ENCODE measurements at regions not wholly inside any gene's neighbourhood (a gene's known extent, or its start where the extent isn't known, plus 50 kb on each side); places are given as distances from the start of the nearest gene placed in this dataset.

GRCh38 chr16:49972280-49972679 is 52.7 kb upstream of the CNEP1R1 start:
- in situ Hi-C loops (cut with HindIII; ENCODE audit: low pct_unique_long_range_greater_than_20kb, low sequenced_read_pairs): no loop called here
- intact Hi-C loops (cut with micrococcal nuclease; ENCODE audit: unreplicated experiment): no loop called here
- H3K4me3 ChIP-seq (ENCODE audit: low read depth in 2 of 2, low read length in 2 of 2): no peak overlapping the region
- DNase-seq (ENCODE audit: low read depth, low spot score) (no peak), ATAC-seq (no peak)
- H3K36me3 ChIP-seq (ENCODE audit: control insufficient read depth, insufficient read depth, low read length): no peaks in the 10 kb centered on the region
- no peaks in the 10 kb centered on the region for H3K9me3 ChIP-seq (ENCODE audit: control insufficient read depth, insufficient read depth, low read depth, low read length)
- no peaks in the 10 kb centered on the region for H3K4me1 ChIP-seq (ENCODE audit: control insufficient read depth, insufficient read depth, low read length)
- no peaks in the 10 kb centered on the region for H3K27me3 ChIP-seq (ENCODE audit: control insufficient read depth, insufficient read depth, low read length)
- no peak overlapping the region for H3K27ac ChIP-seq (ENCODE audit: low read length)
- BruUV-seq (replicated peaks): no TSS peak
- TF ChIP-seq TCF7L2 (IDR thresholded peaks at IDR 0.05; ENCODE audit: low read depth, low read length) (no peak), CTCF (IDR thresholded peaks at IDR 0.05) (no peak), REST (IDR thresholded peaks at IDR 0.05; ENCODE audit: insufficient read depth in 1 of 2, low read depth in 2 of 2, low read length in 1 of 2) (no peak), SIN3A (IDR thresholded peaks at IDR 0.05; ENCODE audit: borderline replicate concordance, insufficient read depth, low read depth, low read length) (no peak)
- POLR2A ChIA-PET: no interaction called here
- CTCF ChIA-PET: no interaction called here

GRCh38 chr16:49972961-49973360 is 52.1 kb upstream of the CNEP1R1 start:
- H3K36me3 ChIP-seq (ENCODE audit: control insufficient read depth, insufficient read depth, low read length): no peaks in the 10 kb centered on the region
- CTCF ChIA-PET: no interaction called here
- DNase-seq (ENCODE audit: low read depth, low spot score) (no peak), ATAC-seq (no peak)
- intact Hi-C loops (cut with micrococcal nuclease; ENCODE audit: unreplicated experiment): no loop called here
- no peaks in the 10 kb centered on the region for H3K9me3 ChIP-seq (ENCODE audit: control insufficient read depth, insufficient read depth, low read depth, low read length)
- no peaks in the 10 kb centered on the region for H3K27me3 ChIP-seq (ENCODE audit: control insufficient read depth, insufficient read depth, low read length)
- in situ Hi-C loops (cut with HindIII; ENCODE audit: low pct_unique_long_range_greater_than_20kb, low sequenced_read_pairs): no loop called here
- no peak overlapping the region for H3K4me3 ChIP-seq (ENCODE audit: low read depth in 2 of 2, low read length in 2 of 2)
- TF ChIP-seq POLR2AphosphoS5 (IDR thresholded peaks at IDR 0.05; ENCODE audit: low read depth, low read length) (no peak), SIN3A (IDR thresholded peaks at IDR 0.05; ENCODE audit: borderline replicate concordance, insufficient read depth, low read depth, low read length) (no peak), TCF7L2 (IDR thresholded peaks at IDR 0.05; ENCODE audit: low read depth, low read length) (no peak), REST (IDR thresholded peaks at IDR 0.05; ENCODE audit: insufficient read depth in 1 of 2, low read depth in 2 of 2, low read length in 1 of 2) (no peak), CTCF (IDR thresholded peaks at IDR 0.05) (no peak)
- no peak overlapping the region for H3K27ac ChIP-seq (ENCODE audit: low read length)
- no TSS peak for BruUV-seq (replicated peaks)
- POLR2A ChIA-PET: no interaction called here
- no peaks in the 10 kb centered on the region for H3K4me1 ChIP-seq (ENCODE audit: control insufficient read depth, insufficient read depth, low read length)
